Activated CD8-positive, alpha-beta T cell treated with anti-CD3 and anti-CD28 coated beads for 36 hours (primary cell): ENCODE measurements at regions not wholly inside any gene's neighbourhood (a gene's known extent, or its start where the extent isn't known, plus 50 kb on each side); places are given as distances from the start of the nearest gene placed in this dataset.

Experiments
- ATAC-seq: fragments of 200-7000 bp; cut with Tn5 transposase; one replicate; pipeline ENCODE4 v1.10.0; 2021; ENCODE audit warnings: mild to moderate bottlenecking, moderate library complexity
- CTCF ChIA-PET: fragments of 350-600 bp; sonication (Branson Sonifier 250); formaldehyde crosslinking; loops from one replicate; lab custom pipeline; 2021; ENCODE audit warnings: antibody characterized with exemption; lab: Charles Lee
- POLR2A ChIA-PET: fragments of 350-600 bp; sonication (Branson Sonifier 250); formaldehyde crosslinking; loops from one replicate; lab custom pipeline; 2021; ENCODE audit warnings: antibody characterized with exemption; lab: Charles Lee
- DNase-seq: peaks from one replicate; pipeline ENCODE4 v3.0.0-alpha.2; 2020
- H3K27ac Mint-ChIP-seq: one replicate; pipeline ENCODE4 v1.8.0; 2021; ENCODE audit warnings: mild to moderate bottlenecking, mixed read lengths
- H3K27me3 Mint-ChIP-seq: one replicate; pipeline ENCODE4 v1.8.0; 2021; ENCODE audit warnings: mixed read lengths
- H3K36me3 Mint-ChIP-seq: one replicate; pipeline ENCODE4 v1.8.0; 2021; ENCODE audit warnings: low read depth, mixed read lengths
- H3K4me1 Mint-ChIP-seq: one replicate; pipeline ENCODE4 v1.8.0; 2021; ENCODE audit warnings: low read depth, mixed read lengths
- H3K4me3 Mint-ChIP-seq: one replicate; pipeline ENCODE4 v1.8.0; 2021; ENCODE audit warnings: mild to moderate bottlenecking, moderate library complexity, mixed read lengths
- H3K9me3 Mint-ChIP-seq: one replicate; pipeline ENCODE4 v1.8.0; 2021; ENCODE audit warnings: mixed read lengths
- intact Hi-C: fragments of 100-400 bp; cut with micrococcal nuclease; formaldehyde crosslinking; loops from one replicate; pipeline ENCODE4 v1.10.0; 2022
- TF ChIP-seq, protein P1 (sequence below): fragments of 200-600 bp; IDR thresholded peaks from one replicate; pipeline ENCODE4 v1.8.0; 2022; ENCODE audit warnings: antibody characterized with exemption, mild to moderate bottlenecking

DNA sequence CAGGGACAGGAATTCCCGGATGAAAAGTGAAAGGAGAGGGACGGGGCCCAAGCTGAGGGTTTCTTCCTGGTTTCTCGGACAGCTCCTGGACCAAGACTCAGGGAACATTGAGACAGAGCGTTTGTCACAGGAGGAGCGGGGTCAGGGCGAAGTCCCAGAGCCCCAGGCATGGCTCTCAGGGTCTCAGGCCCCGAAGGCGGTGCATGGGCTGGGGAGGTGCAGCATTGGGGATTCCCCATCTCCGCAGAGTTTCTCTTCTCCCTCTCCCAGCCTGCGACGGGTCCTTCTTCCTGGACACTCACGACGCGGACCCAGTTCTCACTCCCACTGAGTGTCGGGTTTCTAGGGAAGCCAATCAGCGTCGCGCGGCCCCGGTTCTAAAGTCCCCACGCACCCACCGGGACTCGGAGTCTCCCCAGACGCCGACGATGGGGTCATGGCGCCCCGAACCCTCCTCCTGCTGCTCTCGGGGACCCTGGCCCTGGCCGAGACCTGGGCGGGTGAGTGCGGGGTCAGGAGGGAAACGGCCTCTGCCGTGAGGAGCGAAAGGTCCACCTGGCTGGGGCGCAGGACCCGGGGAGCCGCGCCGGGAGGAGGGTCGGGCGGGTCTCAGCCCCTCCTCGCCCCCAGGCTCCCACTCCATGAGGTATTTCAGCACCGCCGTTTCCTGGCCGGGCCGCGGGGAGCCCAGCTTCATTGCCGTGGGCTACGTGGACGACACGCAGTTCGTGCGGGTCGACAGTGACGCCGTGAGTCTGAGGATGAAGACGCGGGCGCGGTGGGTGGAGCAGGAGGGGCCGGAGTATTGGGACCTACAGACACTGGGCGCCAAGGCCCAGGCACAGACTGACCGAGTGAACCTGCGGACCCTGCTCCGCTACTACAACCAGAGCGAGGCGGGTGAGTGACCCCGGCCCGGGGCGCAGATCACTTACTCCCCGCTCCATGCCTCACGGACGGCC lies 54.6 kb upstream of the POLR1H start:
- peak; percentile 28 for ATAC-seq
- Mint-ChIP-seq H3K36me3 (peaks cover 7% of the 10 kb centered on the region), H3K27me3 (peaks cover 15% of the 10 kb centered on the region), H3K27ac (no peak overlapping the region), H3K4me1 (peaks cover 7% of the 10 kb centered on the region), H3K9me3 (no peaks in the 10 kb centered on the region), H3K4me3 (peak overlapping the region; percentile 57)
- peak; percentile 20 for DNase-seq
- ChIA-PET CTCF (interaction anchor here (0.7 kb wide), 1 partner anchor 158 kb away, joined by 4 read pairs; no protein-coding TSS in a partner anchor), POLR2A (no interaction called here)
- intact Hi-C loops: no loop called here
- TF ChIP-seq, protein P1, sequence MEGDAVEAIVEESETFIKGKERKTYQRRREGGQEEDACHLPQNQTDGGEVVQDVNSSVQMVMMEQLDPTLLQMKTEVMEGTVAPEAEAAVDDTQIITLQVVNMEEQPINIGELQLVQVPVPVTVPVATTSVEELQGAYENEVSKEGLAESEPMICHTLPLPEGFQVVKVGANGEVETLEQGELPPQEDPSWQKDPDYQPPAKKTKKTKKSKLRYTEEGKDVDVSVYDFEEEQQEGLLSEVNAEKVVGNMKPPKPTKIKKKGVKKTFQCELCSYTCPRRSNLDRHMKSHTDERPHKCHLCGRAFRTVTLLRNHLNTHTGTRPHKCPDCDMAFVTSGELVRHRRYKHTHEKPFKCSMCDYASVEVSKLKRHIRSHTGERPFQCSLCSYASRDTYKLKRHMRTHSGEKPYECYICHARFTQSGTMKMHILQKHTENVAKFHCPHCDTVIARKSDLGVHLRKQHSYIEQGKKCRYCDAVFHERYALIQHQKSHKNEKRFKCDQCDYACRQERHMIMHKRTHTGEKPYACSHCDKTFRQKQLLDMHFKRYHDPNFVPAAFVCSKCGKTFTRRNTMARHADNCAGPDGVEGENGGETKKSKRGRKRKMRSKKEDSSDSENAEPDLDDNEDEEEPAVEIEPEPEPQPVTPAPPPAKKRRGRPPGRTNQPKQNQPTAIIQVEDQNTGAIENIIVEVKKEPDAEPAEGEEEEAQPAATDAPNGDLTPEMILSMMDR: no peak

- H3K4me1 Mint-ChIP-seq: peaks cover 7% of the 10 kb centered on the region
- TF ChIP-seq, protein P1: no peak
- peak overlapping the region; percentile 57 for H3K4me3 Mint-ChIP-seq
- peaks cover 15% of the 10 kb centered on the region for H3K27me3 Mint-ChIP-seq
- DNase-seq (peak; percentile 45), ATAC-seq (peak; percentile 64)
- peaks cover 11% of the 10 kb centered on the region for H3K36me3 Mint-ChIP-seq
- intact Hi-C loops: no loop called here
- CTCF ChIA-PET: no interaction called here
- H3K9me3 Mint-ChIP-seq: no peaks in the 10 kb centered on the region
- POLR2A ChIA-PET: no interaction called here
- no peak overlapping the region for H3K27ac Mint-ChIP-seq
Measured at GRCh38 chr6:30007132-30007764, 53.8 kb upstream of the POLR1H start.

DNA sequence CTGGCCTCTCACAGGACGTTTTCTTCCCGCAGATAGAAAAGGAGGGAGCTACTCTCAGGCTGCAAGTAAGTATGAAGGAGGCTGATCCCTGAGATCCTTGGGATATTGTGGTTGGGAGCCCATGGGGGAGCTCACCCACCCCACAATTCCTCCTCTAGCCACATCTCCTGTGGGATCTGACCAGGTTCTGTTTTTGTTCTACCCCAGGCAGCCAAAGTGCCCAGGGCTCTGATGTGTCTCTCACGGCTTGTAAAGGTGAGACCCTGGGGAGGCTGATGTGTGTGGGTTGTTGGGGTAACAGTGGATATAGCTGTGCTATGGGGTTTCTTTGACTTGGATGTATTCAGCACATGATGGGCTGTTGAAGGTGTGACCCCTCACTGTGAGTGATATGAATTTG lies 52.0 kb upstream of the POLR1H start:
- Mint-ChIP-seq H3K9me3 (no peaks in the 10 kb centered on the region), H3K27me3 (peaks cover 15% of the 10 kb centered on the region), H3K36me3 (peaks cover 11% of the 10 kb centered on the region), H3K4me1 (peaks cover 9% of the 10 kb centered on the region), H3K4me3 (no peak overlapping the region), H3K27ac (no peak overlapping the region)
- ChIA-PET CTCF (interaction anchor here (0.8 to 2.4 kb wide), 2 partner anchors 44 to 161 kb away, joined by 3 to 13 read pairs; no protein-coding TSS in a partner anchor), POLR2A (no interaction called here)
- TF ChIP-seq, protein P1: no peak
- DNase-seq: no peak
- ATAC-seq: no peak
- intact Hi-C loops: no loop called here
